Parathyroid adenoma (tissue), 2 donors: ENCODE measurements at regions not wholly inside any gene's neighbourhood (a gene's known extent, or its start where the extent isn't known, plus 50 kb on each side); places are given as distances from the start of the nearest gene placed in this dataset.

ENCODE experiments used
- H2AFZ ChIP-seq: fragments of 300-600 bp; sonication (generic); one replicate; pipeline ENCODE4 v1.7.0; 2017; ENCODE audit warnings: antibody characterized with exemption, mild to moderate bottlenecking
- H3K27ac ChIP-seq: fragments of 300-600 bp; sonication (generic); one replicate; pipeline ENCODE4 v1.7.0; 2017
- H3K27me3 ChIP-seq: fragments of 300-600 bp; sonication (generic); one replicate; pipeline ENCODE4 v1.7.0; 2017; ENCODE audit warnings: low read length; ENCODE audit not compliant: control insufficient read depth, insufficient read depth
- H3K36me3 ChIP-seq: fragments of 300-600 bp; sonication (generic); one replicate; pipeline ENCODE4 v1.7.0; 2017; ENCODE audit warnings: low read length; ENCODE audit not compliant: control insufficient read depth, insufficient read depth
- H3K4me1 ChIP-seq: fragments of 300-600 bp; sonication (generic); one replicate; pipeline ENCODE4 v1.7.0; 2017; ENCODE audit warnings: control low read depth
- H3K4me2 ChIP-seq: fragments of 300-600 bp; sonication (generic); one replicate; pipeline ENCODE4 v1.7.0; 2017; ENCODE audit warnings: low read length
- H3K4me3 ChIP-seq: fragments of 300-600 bp; sonication (generic); one replicate; pipeline ENCODE4 v1.7.0; 2017; ENCODE audit warnings: low read depth, low read length
- H3K79me2 ChIP-seq: fragments of 300-600 bp; sonication (generic); one replicate; pipeline ENCODE4 v1.7.0; 2017; ENCODE audit warnings: control low read depth
- H3K9ac ChIP-seq: fragments of 300-600 bp; sonication (generic); one replicate; pipeline ENCODE4 v1.7.0; 2017; ENCODE audit warnings: mild to moderate bottlenecking
- H3K9me3 ChIP-seq: fragments of 300-600 bp; sonication (generic); one replicate; pipeline ENCODE4 v1.7.0; 2017; ENCODE audit warnings: low read length; ENCODE audit not compliant: control insufficient read depth
- TF ChIP-seq, protein P1 (sequence below): fragments of 300-600 bp; sonication (generic); IDR thresholded peaks from one replicate; pipeline ENCODE4 v1.7.0; 2017; ENCODE audit warnings: antibody characterized with exemption, mild to moderate bottlenecking
- donor health status: primary hyperparathyroidism.

DNA sequence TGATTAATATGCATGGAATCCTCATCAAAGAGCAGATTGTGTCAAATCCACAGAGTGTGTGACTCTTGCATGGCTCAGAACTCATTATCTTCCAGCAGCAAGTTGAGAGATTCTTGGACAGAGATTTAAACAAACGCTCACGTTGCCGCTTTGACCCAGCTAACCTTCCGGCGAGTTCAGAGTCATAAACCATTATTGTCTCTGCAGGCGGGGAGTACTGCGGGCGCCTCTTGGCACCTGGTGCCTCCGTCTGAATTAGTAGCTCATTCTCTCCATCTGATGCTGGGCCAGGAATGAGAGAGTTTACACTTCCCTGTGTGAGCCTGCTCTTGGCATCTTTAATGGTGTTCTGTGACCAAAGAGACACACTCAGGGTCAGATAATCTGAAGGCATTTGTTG lies 138.6 kb upstream of the WSCD1 start:
- Histone ChIP-seq H3K9ac (no peak overlapping the region), H3K79me2 (no peaks in the 10 kb centered on the region), H3K27ac (no peak overlapping the region), H3K4me1 (no peaks in the 10 kb centered on the region), H3K4me3 (no peak overlapping the region), H3K4me2 (no peak overlapping the region), H3K36me3 (no peaks in the 10 kb centered on the region), H2AFZ (no peak overlapping the region), H3K27me3 (no peaks in the 10 kb centered on the region), H3K9me3 (no peaks in the 10 kb centered on the region)
- TF ChIP-seq, protein P1, sequence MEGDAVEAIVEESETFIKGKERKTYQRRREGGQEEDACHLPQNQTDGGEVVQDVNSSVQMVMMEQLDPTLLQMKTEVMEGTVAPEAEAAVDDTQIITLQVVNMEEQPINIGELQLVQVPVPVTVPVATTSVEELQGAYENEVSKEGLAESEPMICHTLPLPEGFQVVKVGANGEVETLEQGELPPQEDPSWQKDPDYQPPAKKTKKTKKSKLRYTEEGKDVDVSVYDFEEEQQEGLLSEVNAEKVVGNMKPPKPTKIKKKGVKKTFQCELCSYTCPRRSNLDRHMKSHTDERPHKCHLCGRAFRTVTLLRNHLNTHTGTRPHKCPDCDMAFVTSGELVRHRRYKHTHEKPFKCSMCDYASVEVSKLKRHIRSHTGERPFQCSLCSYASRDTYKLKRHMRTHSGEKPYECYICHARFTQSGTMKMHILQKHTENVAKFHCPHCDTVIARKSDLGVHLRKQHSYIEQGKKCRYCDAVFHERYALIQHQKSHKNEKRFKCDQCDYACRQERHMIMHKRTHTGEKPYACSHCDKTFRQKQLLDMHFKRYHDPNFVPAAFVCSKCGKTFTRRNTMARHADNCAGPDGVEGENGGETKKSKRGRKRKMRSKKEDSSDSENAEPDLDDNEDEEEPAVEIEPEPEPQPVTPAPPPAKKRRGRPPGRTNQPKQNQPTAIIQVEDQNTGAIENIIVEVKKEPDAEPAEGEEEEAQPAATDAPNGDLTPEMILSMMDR = no peak

DNA sequence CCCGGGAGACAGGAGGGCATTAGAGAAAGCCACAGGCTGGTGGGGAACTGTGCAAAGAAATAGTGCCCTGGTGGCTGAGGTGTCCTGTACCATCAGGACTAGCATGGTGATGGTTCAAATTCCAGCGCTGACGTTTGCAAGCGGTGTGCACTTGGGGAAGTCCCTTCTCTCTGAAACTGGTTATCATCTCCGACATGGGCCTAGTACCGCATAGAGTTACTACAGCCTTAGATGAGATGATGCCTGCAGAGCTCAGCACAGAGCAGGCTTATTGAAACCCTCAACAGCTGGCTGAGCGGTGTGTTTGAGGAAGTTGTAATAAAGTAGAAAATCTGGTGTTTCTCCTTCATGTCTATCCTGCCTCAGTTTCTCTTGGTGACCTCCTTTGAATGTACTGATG lies 136.7 kb upstream of the WSCD1 start:
- H3K4me2 ChIP-seq = no peak overlapping the region
- H3K9me3 ChIP-seq = no peaks in the 10 kb centered on the region
- H3K4me1 ChIP-seq = no peaks in the 10 kb centered on the region
- no peak overlapping the region for H3K9ac ChIP-seq
- H3K27ac ChIP-seq = no peak overlapping the region
- no peak overlapping the region for H2AFZ ChIP-seq
- no peaks in the 10 kb centered on the region for H3K79me2 ChIP-seq
- H3K4me3 ChIP-seq = no peak overlapping the region
- TF ChIP-seq, protein P1 = no peak
- no peaks in the 10 kb centered on the region for H3K36me3 ChIP-seq
- no peaks in the 10 kb centered on the region for H3K27me3 ChIP-seq

DNA sequence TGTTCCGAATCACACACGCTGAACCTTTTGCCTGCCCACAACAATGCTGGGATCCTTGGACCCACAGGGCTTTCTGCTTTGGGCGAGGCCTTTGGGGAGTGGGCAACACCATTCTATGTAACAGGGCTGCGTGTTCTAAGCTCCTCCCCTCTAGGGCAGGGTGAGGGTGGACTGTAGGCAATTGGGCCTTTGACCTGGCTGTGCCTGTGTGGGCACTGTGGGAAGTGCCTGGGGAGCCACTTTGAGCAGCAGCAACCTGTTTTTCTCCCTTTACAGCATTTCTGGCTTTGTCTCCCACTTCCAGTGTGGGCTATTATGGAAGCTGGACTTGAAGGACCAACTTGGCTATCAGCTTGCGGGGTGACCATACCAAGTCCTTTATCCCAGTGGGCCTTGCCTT lies 128.9 kb upstream of the WSCD1 start:
- H3K9me3 ChIP-seq = no peaks in the 10 kb centered on the region
- no peak overlapping the region for H3K4me3 ChIP-seq
- H2AFZ ChIP-seq = no peak overlapping the region
- TF ChIP-seq, protein P1 = no peak
- H3K27ac ChIP-seq = no peak overlapping the region
- no peak overlapping the region for H3K9ac ChIP-seq
- H3K36me3 ChIP-seq = no peaks in the 10 kb centered on the region
- H3K4me1 ChIP-seq = no peaks in the 10 kb centered on the region
- H3K27me3 ChIP-seq = no peaks in the 10 kb centered on the region
- no peak overlapping the region for H3K4me2 ChIP-seq
- H3K79me2 ChIP-seq = no peaks in the 10 kb centered on the region

DNA sequence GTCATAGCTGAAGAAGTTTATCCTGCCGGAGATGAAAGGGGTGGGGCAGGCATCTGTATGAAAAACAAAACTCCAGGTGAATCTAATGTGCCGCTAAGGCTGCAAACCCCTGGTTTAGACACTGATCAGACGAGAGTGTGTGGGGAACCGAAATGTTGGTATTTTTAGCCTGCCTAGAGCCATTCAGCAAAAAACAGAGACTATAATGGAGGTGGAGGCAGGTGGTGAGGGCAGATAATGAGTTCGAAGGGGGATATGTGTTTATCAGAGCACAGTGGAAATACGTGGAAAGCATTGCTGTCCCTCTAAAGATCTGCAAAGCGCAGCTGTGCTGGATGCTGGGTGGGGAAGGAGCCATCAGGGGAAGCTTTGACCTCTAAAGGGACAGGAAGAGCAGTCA lies 127.5 kb upstream of the WSCD1 start:
- Histone ChIP-seq H3K27ac (no peak overlapping the region), H3K27me3 (no peaks in the 10 kb centered on the region), H3K9me3 (no peaks in the 10 kb centered on the region), H3K4me3 (no peak overlapping the region), H2AFZ (peak overlapping the region; percentile 42), H3K36me3 (no peaks in the 10 kb centered on the region), H3K79me2 (no peaks in the 10 kb centered on the region), H3K9ac (no peak overlapping the region), H3K4me1 (no peaks in the 10 kb centered on the region), H3K4me2 (no peak overlapping the region)
- TF ChIP-seq, protein P1 = no peak

DNA sequence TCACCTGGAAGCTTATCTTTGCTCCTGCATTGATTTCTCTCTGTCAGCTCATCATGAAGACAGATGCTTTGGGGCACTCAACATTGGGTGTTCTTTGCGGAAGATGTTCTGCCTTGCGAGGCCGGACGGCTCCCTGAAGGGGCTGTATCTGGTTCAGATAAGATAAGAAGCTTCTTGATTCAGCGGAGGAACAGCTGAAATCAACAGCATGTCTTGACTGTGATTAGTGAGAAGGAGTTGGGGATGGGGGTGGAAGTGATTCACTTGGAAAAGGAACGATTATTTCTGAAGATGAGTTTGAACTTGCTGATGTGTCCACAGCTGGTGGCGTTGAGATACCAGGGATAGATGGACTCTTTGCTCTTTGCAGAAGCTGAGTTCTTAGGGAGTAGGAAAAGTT lies 126.9 kb upstream of the WSCD1 start:
- no peak overlapping the region for H3K4me3 ChIP-seq
- H3K27me3 ChIP-seq = no peaks in the 10 kb centered on the region

More for the DNA sequence above, 126.9 kb upstream of the WSCD1 start:
- Histone ChIP-seq H3K27ac (no peak overlapping the region), H3K36me3 (no peaks in the 10 kb centered on the region), H3K4me1 (no peaks in the 10 kb centered on the region), H3K79me2 (no peaks in the 10 kb centered on the region), H3K9me3 (no peaks in the 10 kb centered on the region), H3K4me2 (no peak overlapping the region), H2AFZ (peak overlapping the region; percentile 42), H3K9ac (no peak overlapping the region)
- TF ChIP-seq, protein P1 = no peak
